ENCODE measurements at regions not wholly inside any gene's neighbourhood (a gene's known extent, or its start where the extent isn't known, plus 50 kb on each side); places are given as distances from the start of the nearest gene placed in this dataset.

- no peak overlapping the region for H3K4me2 ChIP-seq (ENCODE audit: low read depth, low read length, poor library complexity, severe bottlenecking)
- no peaks in the 10 kb centered on the region for H3K36me3 ChIP-seq (ENCODE audit: insufficient read depth, low read length)
- no peaks in the 10 kb centered on the region for H4K20me1 ChIP-seq (ENCODE audit: insufficient read depth, low read depth, low read length)
- no peak overlapping the region for H3K27ac ChIP-seq (ENCODE audit: low read length)
- DNase-seq = no peak
- H3K9ac ChIP-seq (ENCODE audit: low read length) = no peak overlapping the region
- no peaks in the 10 kb centered on the region for H3K27me3 ChIP-seq (ENCODE audit: low read length)
- no peak overlapping the region for H2AFZ ChIP-seq (ENCODE audit: low read length)
- H3K79me2 ChIP-seq (ENCODE audit: low read length) = no peaks in the 10 kb centered on the region
- H3K4me3 ChIP-seq (ENCODE audit: low read length) = no peak overlapping the region
- no peaks in the 10 kb centered on the region for H3K4me1 ChIP-seq (ENCODE audit: low read length)
- no peaks in the 10 kb centered on the region for H3K9me3 ChIP-seq (ENCODE audit: low read length)
- H3K9me2 ChIP-seq (replicated peaks; ENCODE audit: insufficient read depth, low read length) = no peaks in the 10 kb centered on the region
Observed at GRCh38 chr17:65408050-65408449, 153.4 kb downstream of the AXIN2 start.

GRCh38 chr17:65407017-65407416 is 154.4 kb downstream of the AXIN2 start:
- no peaks in the 10 kb centered on the region for H3K4me1 ChIP-seq (ENCODE audit: low read length)
- no peaks in the 10 kb centered on the region for H4K20me1 ChIP-seq (ENCODE audit: insufficient read depth, low read depth, low read length)
- H3K4me3 ChIP-seq (ENCODE audit: low read length) = no peak overlapping the region
- no peak overlapping the region for H3K27ac ChIP-seq (ENCODE audit: low read length)
- no peak overlapping the region for H2AFZ ChIP-seq (ENCODE audit: low read length)
- H3K27me3 ChIP-seq (ENCODE audit: low read length) = no peaks in the 10 kb centered on the region
- no peak overlapping the region for H3K4me2 ChIP-seq (ENCODE audit: low read depth, low read length, poor library complexity, severe bottlenecking)
- DNase-seq = no peak
- H3K9me2 ChIP-seq (replicated peaks; ENCODE audit: insufficient read depth, low read length) = no peaks in the 10 kb centered on the region
- no peaks in the 10 kb centered on the region for H3K79me2 ChIP-seq (ENCODE audit: low read length)
- H3K9me3 ChIP-seq (ENCODE audit: low read length) = no peaks in the 10 kb centered on the region
- no peak overlapping the region for H3K9ac ChIP-seq (ENCODE audit: low read length)
- no peaks in the 10 kb centered on the region for H3K36me3 ChIP-seq (ENCODE audit: insufficient read depth, low read length)

- DNase-seq = no peak
- Histone ChIP-seq H4K20me1 (ENCODE audit: insufficient read depth, low read depth, low read length) (no peaks in the 10 kb centered on the region), H3K27me3 (ENCODE audit: low read length) (no peaks in the 10 kb centered on the region)
Observed at GRCh38 chr17:65406552-65406951, 154.9 kb downstream of the AXIN2 start.

GRCh38 chr17:65405563-65405962 is 155.9 kb downstream of the AXIN2 start:
- no peaks in the 10 kb centered on the region for H3K79me2 ChIP-seq (ENCODE audit: low read length)
- H3K36me3 ChIP-seq (ENCODE audit: insufficient read depth, low read length) = no peaks in the 10 kb centered on the region
- H3K9me2 ChIP-seq (replicated peaks; ENCODE audit: insufficient read depth, low read length) = no peaks in the 10 kb centered on the region
- no peaks in the 10 kb centered on the region for H3K27me3 ChIP-seq (ENCODE audit: low read length)
- no peaks in the 10 kb centered on the region for H3K9me3 ChIP-seq (ENCODE audit: low read length)
- no peak overlapping the region for H3K4me2 ChIP-seq (ENCODE audit: low read depth, low read length, poor library complexity, severe bottlenecking)
- no peak overlapping the region for H2AFZ ChIP-seq (ENCODE audit: low read length)
- no peaks in the 10 kb centered on the region for H4K20me1 ChIP-seq (ENCODE audit: insufficient read depth, low read depth, low read length)
- no peak overlapping the region for H3K27ac ChIP-seq (ENCODE audit: low read length)
- DNase-seq = no peak
- no peak overlapping the region for H3K4me3 ChIP-seq (ENCODE audit: low read length)
- H3K4me1 ChIP-seq (ENCODE audit: low read length) = no peaks in the 10 kb centered on the region
- H3K9ac ChIP-seq (ENCODE audit: low read length) = no peak overlapping the region

More at GRCh38 chr17:65406552-65406951, 154.9 kb downstream of the AXIN2 start:
- H3K4me2 ChIP-seq (ENCODE audit: low read depth, low read length, poor library complexity, severe bottlenecking) = no peak overlapping the region
- H3K27ac ChIP-seq (ENCODE audit: low read length) = no peak overlapping the region
- H3K36me3 ChIP-seq (ENCODE audit: insufficient read depth, low read length) = no peaks in the 10 kb centered on the region
- H3K4me3 ChIP-seq (ENCODE audit: low read length) = no peak overlapping the region
- H3K4me1 ChIP-seq (ENCODE audit: low read length) = no peaks in the 10 kb centered on the region
- no peak overlapping the region for H3K9ac ChIP-seq (ENCODE audit: low read length)
- no peaks in the 10 kb centered on the region for H3K9me3 ChIP-seq (ENCODE audit: low read length)
- no peaks in the 10 kb centered on the region for H3K9me2 ChIP-seq (replicated peaks; ENCODE audit: insufficient read depth, low read length)
- no peaks in the 10 kb centered on the region for H3K79me2 ChIP-seq (ENCODE audit: low read length)
- H2AFZ ChIP-seq (ENCODE audit: low read length) = no peak overlapping the region

GRCh38 chr17:65404761-65405160 is 156.7 kb downstream of the AXIN2 start:
- Histone ChIP-seq H3K9me3 (ENCODE audit: low read length) (no peaks in the 10 kb centered on the region), H3K4me3 (ENCODE audit: low read length) (no peak overlapping the region)
- DNase-seq = no peak

GRCh38 chr17:65403626-65404025 is 157.8 kb downstream of the AXIN2 start:
- H3K79me2 ChIP-seq (ENCODE audit: low read length) = no peaks in the 10 kb centered on the region
- no peak overlapping the region for H3K27ac ChIP-seq (ENCODE audit: low read length)
- no peak overlapping the region for H3K4me2 ChIP-seq (ENCODE audit: low read depth, low read length, poor library complexity, severe bottlenecking)
- H3K9me2 ChIP-seq (replicated peaks; ENCODE audit: insufficient read depth, low read length) = no peaks in the 10 kb centered on the region
- no peaks in the 10 kb centered on the region for H3K27me3 ChIP-seq (ENCODE audit: low read length)
- no peaks in the 10 kb centered on the region for H4K20me1 ChIP-seq (ENCODE audit: insufficient read depth, low read depth, low read length)
- no peak overlapping the region for H3K4me3 ChIP-seq (ENCODE audit: low read length)
- DNase-seq = no peak
- H2AFZ ChIP-seq (ENCODE audit: low read length) = no peak overlapping the region
- no peaks in the 10 kb centered on the region for H3K9me3 ChIP-seq (ENCODE audit: low read length)
- H3K36me3 ChIP-seq (ENCODE audit: insufficient read depth, low read length) = no peaks in the 10 kb centered on the region
- H3K4me1 ChIP-seq (ENCODE audit: low read length) = no peaks in the 10 kb centered on the region
- no peak overlapping the region for H3K9ac ChIP-seq (ENCODE audit: low read length)

More at GRCh38 chr17:65404761-65405160, 156.7 kb downstream of the AXIN2 start:
- Histone ChIP-seq H3K36me3 (ENCODE audit: insufficient read depth, low read length) (no peaks in the 10 kb centered on the region), H3K4me2 (ENCODE audit: low read depth, low read length, poor library complexity, severe bottlenecking) (no peak overlapping the region), H3K9ac (ENCODE audit: low read length) (no peak overlapping the region), H4K20me1 (ENCODE audit: insufficient read depth, low read depth, low read length) (no peaks in the 10 kb centered on the region), H3K27me3 (ENCODE audit: low read length) (no peaks in the 10 kb centered on the region), H3K4me1 (ENCODE audit: low read length) (no peaks in the 10 kb centered on the region), H3K79me2 (ENCODE audit: low read length) (no peaks in the 10 kb centered on the region), H3K9me2 (replicated peaks; ENCODE audit: insufficient read depth, low read length) (no peaks in the 10 kb centered on the region), H3K27ac (ENCODE audit: low read length) (no peak overlapping the region), H2AFZ (ENCODE audit: low read length) (no peak overlapping the region)

GRCh38 chr17:65402513-65403496 is 158.6 kb downstream of the AXIN2 start:
- no peaks in the 10 kb centered on the region for H3K4me1 ChIP-seq (ENCODE audit: low read length)
- no peaks in the 10 kb centered on the region for H3K79me2 ChIP-seq (ENCODE audit: low read length)
- no peak overlapping the region for H2AFZ ChIP-seq (ENCODE audit: low read length)
- no peak overlapping the region for H3K4me2 ChIP-seq (ENCODE audit: low read depth, low read length, poor library complexity, severe bottlenecking)
- no peaks in the 10 kb centered on the region for H3K9me2 ChIP-seq (replicated peaks; ENCODE audit: insufficient read depth, low read length)
- H3K9ac ChIP-seq (ENCODE audit: low read length) = no peak overlapping the region
- no peaks in the 10 kb centered on the region for H3K27me3 ChIP-seq (ENCODE audit: low read length)
- H3K4me3 ChIP-seq (ENCODE audit: low read length) = no peak overlapping the region
- no peaks in the 10 kb centered on the region for H3K36me3 ChIP-seq (ENCODE audit: insufficient read depth, low read length)
- no peaks in the 10 kb centered on the region for H4K20me1 ChIP-seq (ENCODE audit: insufficient read depth, low read depth, low read length)
- no peak overlapping the region for H3K27ac ChIP-seq (ENCODE audit: low read length)
- no peaks in the 10 kb centered on the region for H3K9me3 ChIP-seq (ENCODE audit: low read length)
- no peak for DNase-seq

- Histone ChIP-seq H3K9me3 (ENCODE audit: low read length) (no peaks in the 10 kb centered on the region), H3K9ac (ENCODE audit: low read length) (no peak overlapping the region), H2AFZ (ENCODE audit: low read length) (no peak overlapping the region), H3K4me2 (ENCODE audit: low read depth, low read length, poor library complexity, severe bottlenecking) (no peak overlapping the region), H3K27ac (ENCODE audit: low read length) (no peak overlapping the region), H4K20me1 (ENCODE audit: insufficient read depth, low read depth, low read length) (no peaks in the 10 kb centered on the region), H3K4me3 (ENCODE audit: low read length) (no peak overlapping the region), H3K36me3 (ENCODE audit: insufficient read depth, low read length) (no peaks in the 10 kb centered on the region), H3K27me3 (ENCODE audit: low read length) (no peaks in the 10 kb centered on the region), H3K4me1 (ENCODE audit: low read length) (no peaks in the 10 kb centered on the region), H3K9me2 (replicated peaks; ENCODE audit: insufficient read depth, low read length) (no peaks in the 10 kb centered on the region), H3K79me2 (ENCODE audit: low read length) (no peaks in the 10 kb centered on the region)
- DNase-seq = no peak
Observed at GRCh38 chr17:65401561-65401960, 159.9 kb downstream of the AXIN2 start.
